RWPE1 (cell line): ENCODE measurements at regions not wholly inside any gene's neighbourhood (a gene's known extent, or its start where the extent isn't known, plus 50 kb on each side); places are given as distances from the start of the nearest gene placed in this dataset.
"Not testable (repeated sequence)": the region's sequence is repeated elsewhere in the genome, so short reads cannot be mapped to it uniquely, and the experiment has no call there.

Source experiments
- CTCF ChIA-PET: fragments of 350-600 bp; sonication (Branson Sonifier 250); formaldehyde crosslinking; extraction: SDS; loops from one replicate; lab custom pipeline; 2021; lab: Yijun Ruan, JAX
- POLR2A ChIA-PET: fragments of 400-600 bp; formaldehyde crosslinking; extraction: SDS; loops from one replicate; lab custom pipeline; 2020; ENCODE audit warnings: antibody characterized with exemption; ENCODE audit not compliant: low non-redundant PET; lab: Yijun Ruan, JAX
- DNase-seq: peaks from one replicate; pipeline ENCODE4 v3.0.0; 2012; ENCODE audit warnings: low spot score
- H3K27ac ChIP-seq: fragments of 450-650 bp; 2 replicates; pipeline ENCODE4 v1.5.1; 2017
- CTCF ChIP-seq: fragments of 450-650 bp; conservative IDR thresholded peaks from 2 replicates; pipeline ENCODE4 v1.5.1; 2017; ENCODE audit warnings: low read depth, mild to moderate bottlenecking

- H3K27ac ChIP-seq: no peak overlapping the region
- ChIA-PET POLR2A (interaction anchor here (0.6 kb wide), 1 partner anchor 297 kb away, joined by 4 read pairs; no protein-coding TSS in a partner anchor), CTCF (interaction anchor here (0.6 kb wide), 1 partner anchor 252 kb away, joined by 3 read pairs; no protein-coding TSS in a partner anchor)
- no peak for DNase-seq
- TF ChIP-seq CTCF: no peak
Observed at GRCh38 chr16:52741351-52741750, 194.4 kb upstream of the TOX3 start.

GRCh38 chr16:52740766-52741165, 193.8 kb upstream of the TOX3 start:
- ChIA-PET CTCF (interaction anchor here (0.6 kb wide), 1 partner anchor 252 kb away, joined by 3 read pairs; no protein-coding TSS in a partner anchor), POLR2A (no interaction called here)
- DNase-seq: no peak
- TF ChIP-seq CTCF: no peak
- H3K27ac ChIP-seq: no peak overlapping the region

GRCh38 chr16:52740333-52740732, 193.4 kb upstream of the TOX3 start:
- POLR2A ChIA-PET: no interaction called here
- CTCF ChIA-PET: no interaction called here
- no peak for TF ChIP-seq CTCF
- no peak for DNase-seq
- H3K27ac ChIP-seq: no peak overlapping the region

GRCh38 chr16:52738992-52739391, 192.0 kb upstream of the TOX3 start:
- POLR2A ChIA-PET, CTCF ChIA-PET, H3K27ac ChIP-seq, DNase-seq: not testable (repeated sequence)

- POLR2A ChIA-PET: no interaction called here
- no peak overlapping the region for H3K27ac ChIP-seq
- CTCF ChIA-PET: interaction anchor here (0.6 to 0.7 kb wide), 2 partner anchors 64 to 476 kb away, joined by 3 read pairs; no protein-coding TSS in a partner anchor
- no peak for DNase-seq
- no peak for TF ChIP-seq CTCF
Observed at GRCh38 chr16:52731219-52731875, 184.4 kb upstream of the TOX3 start.

- TF ChIP-seq CTCF: no peak
- CTCF ChIA-PET: no interaction called here
- DNase-seq: no peak
- POLR2A ChIA-PET: no interaction called here
- no peak overlapping the region for H3K27ac ChIP-seq
Observed at GRCh38 chr16:52729731-52730130, 182.8 kb upstream of the TOX3 start.

- no peak for DNase-seq
- POLR2A ChIA-PET: no interaction called here
- H3K27ac ChIP-seq: no peak overlapping the region
- CTCF ChIA-PET: no interaction called here
- no peak for TF ChIP-seq CTCF
Observed at GRCh38 chr16:52727849-52728248, 180.9 kb upstream of the TOX3 start.
